Right ventricle myocardium inferior (tissue), 1 donor: ENCODE measurements at regions not wholly inside any gene's neighbourhood (a gene's known extent, or its start where the extent isn't known, plus 50 kb on each side); places are given as distances from the start of the nearest gene placed in this dataset.
"Not testable (repeated sequence)": the region's sequence is repeated elsewhere in the genome, so short reads cannot be mapped to it uniquely, and the experiment has no call there.

Experiments used
- ATAC-seq: fragments of 200-7000 bp; cut with Tn5 transposase; one replicate; pipeline ENCODE4 v1.9.1; 2020; ENCODE audit warnings: mild to moderate bottlenecking, moderate library complexity
- DNase-seq: peaks from one replicate; pipeline ENCODE4 v3.0.0; 2021; ENCODE audit errors: missing footprints
- intact Hi-C: fragments of 100-400 bp; cut with DNase I; formaldehyde crosslinking; loops from one replicate; pipeline ENCODE4 v1.11.0; 2022
- donor health status: DM: no; HTN: yes; CAD: no; lungs with severe emphysema.

- no peak for ATAC-seq
- no peak for DNase-seq
- intact Hi-C loops: no loop called here
Measured at GRCh38 chr2:184993746-184994145, 395.4 kb downstream of the ZNF804A start.

DNA sequence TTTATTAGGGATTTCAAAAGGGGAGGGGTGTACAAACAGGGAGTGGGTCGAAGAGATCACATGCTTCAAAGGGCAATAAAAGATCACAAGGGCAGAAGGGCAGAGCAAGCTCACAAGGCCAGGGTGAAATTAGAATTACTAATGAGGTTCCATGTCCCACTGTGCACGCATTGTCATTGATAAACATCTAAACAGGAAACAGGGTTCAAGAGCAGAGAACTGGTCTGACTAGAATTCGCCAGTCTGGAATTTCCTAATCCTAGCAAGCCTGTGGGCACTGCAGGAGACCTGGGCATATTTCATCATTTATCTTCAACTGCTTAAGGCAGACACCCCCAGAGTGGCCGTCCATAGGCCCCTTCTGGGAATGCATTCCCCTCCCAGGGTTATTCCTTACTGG, 408.2 kb downstream of the ZNF804A start:
- DNase-seq (no peak), ATAC-seq (no peak)
- intact Hi-C loops: no loop called here

GRCh38 chr2:185012643-185013042, 414.3 kb downstream of the ZNF804A start:
- intact Hi-C loops: no loop called here
- no peak for ATAC-seq

DNA sequence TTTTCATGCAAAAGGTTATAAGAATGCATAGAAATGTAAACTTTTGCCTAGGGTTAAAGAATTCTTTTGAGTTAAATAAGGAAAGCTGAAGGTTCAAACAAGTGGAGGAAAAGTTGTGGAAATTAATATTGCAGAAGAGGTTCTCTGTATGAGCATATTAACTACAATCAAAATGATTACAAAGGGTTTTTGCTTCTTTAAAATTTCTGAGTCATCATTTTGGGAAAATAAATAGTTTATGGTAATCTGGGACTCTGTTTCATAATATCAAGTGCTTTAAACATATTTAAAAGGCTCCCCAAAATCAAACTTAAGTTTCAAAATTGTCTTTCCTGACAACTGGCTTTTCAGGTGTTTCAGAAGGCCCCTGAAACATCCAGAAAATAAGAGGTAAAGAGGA, 415.7 kb downstream of the ZNF804A start:
- ATAC-seq (no peak), DNase-seq (no peak)
- intact Hi-C loops: no loop called here

More at GRCh38 chr2:185012643-185013042, 414.3 kb downstream of the ZNF804A start:
- DNase-seq: no peak

GRCh38 chr2:185025891-185026290, 427.6 kb downstream of the ZNF804A start:
- not testable (repeated sequence) for DNase-seq, ATAC-seq

DNA sequence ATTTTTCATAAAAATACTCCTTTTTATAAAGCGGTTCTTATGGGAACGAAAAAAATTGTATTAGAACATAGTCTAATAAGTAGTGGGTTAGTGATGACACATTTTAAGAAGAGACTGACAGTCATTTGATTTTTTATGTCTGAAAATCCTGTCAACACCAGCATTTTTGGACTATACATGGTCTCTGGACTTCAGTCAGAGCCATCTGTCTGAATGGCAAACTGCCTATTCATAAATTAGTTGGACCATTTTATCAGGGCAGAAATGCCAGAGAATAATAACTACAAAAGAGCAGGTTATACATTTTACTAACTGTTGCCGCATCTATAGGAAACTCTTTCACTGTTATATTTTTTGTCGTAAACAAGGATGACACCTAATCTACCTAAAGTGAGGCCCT, 437.6 kb downstream of the ZNF804A start:
- intact Hi-C loops: no loop called here
- DNase-seq (no peak), ATAC-seq (no peak)

More at GRCh38 chr2:185025891-185026290, 427.6 kb downstream of the ZNF804A start:
- intact Hi-C loops: not testable (repeated sequence)

GRCh38 chr2:185044323-185044874, 446.1 kb downstream of the ZNF804A start:
- intact Hi-C loops: no loop called here
- no peak for DNase-seq
- no peak for ATAC-seq

DNA sequence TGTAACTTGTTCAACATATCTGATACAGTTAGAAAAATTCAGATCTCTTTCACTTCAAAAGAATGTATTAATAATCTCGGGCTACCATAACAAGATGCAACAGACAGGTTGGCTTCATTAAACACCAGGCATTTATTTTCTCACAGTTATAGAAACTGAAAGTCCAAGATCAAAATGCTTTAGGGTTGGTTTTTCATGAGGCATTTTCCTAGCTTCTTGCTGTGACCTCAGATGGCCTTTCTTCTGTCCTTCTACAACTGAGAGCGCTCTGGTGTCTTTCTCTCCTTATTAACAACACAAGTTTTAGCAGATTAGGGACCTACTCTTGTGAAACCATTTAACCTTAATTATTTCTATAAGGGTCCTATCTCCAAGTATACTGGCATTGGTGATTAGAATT, 452.5 kb downstream of the ZNF804A start:
- ATAC-seq: no peak
- DNase-seq: no peak
- intact Hi-C loops: no loop called here

DNA sequence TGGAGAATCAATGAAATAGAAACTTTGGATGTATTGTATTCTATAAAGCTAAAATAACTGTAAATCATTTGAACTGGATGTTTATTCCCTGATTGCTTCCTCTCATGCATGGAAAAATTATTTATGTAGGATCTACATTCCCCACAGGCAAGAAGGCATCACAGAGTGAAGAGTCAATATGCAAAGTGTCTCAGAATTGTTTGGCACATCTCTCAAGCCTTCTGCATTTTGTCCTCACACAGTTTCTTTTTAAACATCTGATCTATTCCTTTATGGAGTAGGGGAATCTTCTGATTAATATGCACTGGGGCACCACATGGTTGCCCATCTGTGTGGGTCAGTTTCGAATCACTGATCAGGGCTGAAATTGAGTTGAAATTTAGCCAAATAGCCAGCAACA, 465.4 kb downstream of the ZNF804A start:
- no peak for DNase-seq
- no peak for ATAC-seq
- intact Hi-C loops: no loop called here

DNA sequence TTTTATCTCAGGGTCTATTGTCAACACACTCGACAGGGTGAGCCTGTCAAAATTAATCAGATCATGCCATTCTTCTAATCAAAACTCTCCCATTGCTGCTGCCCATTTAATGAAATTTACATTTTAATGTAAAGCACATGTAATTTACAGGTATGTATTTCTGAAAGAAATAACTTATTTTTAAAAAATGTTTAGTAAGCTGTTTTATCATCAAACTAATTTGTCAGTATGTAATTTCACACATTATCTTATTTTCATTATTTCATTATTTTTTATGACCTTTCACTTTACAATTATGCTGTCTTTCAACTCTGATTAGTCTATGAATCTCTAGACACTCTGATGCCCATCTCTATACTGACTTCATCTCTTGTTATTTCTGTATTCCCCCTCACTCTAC, 467.8 kb downstream of the ZNF804A start:
- ATAC-seq: no peak
- no peak for DNase-seq
- intact Hi-C loops: no loop called here

DNA sequence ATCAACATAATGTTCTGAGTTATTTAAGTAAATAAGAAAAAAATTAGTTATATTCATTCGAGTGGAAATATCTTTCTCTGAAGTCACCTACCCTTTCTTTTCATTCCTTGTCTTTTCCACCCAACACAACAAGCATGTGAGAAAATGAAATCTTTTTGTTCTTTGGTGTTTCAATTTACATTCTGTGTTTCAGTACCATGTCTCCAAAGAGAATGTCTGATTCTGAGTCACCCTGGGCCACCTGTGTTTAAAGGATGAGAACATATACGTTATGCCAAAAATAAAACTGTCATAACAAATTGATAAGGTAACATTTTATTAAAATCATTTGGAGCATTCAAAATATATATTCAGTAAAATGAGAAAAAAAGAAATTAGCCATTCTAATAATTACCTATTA, 470.8 kb downstream of the ZNF804A start:
- intact Hi-C loops: no loop called here
- DNase-seq (no peak), ATAC-seq (no peak)

- intact Hi-C loops: no loop called here
- no peak for DNase-seq
- ATAC-seq: no peak
Measured at GRCh38 chr2:185074156-185074555, 475.8 kb downstream of the ZNF804A start.

DNA sequence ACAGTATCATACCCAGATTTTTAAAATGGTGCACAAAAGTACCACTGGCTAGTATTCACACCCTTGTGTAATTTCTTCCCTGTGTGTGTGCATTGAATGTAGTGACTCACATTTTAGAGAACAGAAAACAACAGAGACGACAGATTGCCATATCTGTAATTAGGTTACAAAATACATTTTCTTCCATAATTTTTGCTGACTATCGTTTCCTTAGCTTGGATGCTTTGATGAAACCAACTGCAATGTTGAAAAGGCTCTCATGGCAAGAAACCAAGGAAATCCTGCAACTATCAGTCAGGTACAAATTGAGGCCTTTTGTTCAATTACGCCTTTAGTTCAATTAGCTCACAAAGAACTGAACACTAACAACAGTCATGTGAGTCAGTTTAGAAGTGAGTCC, 484.4 kb downstream of the ZNF804A start:
- DNase-seq: no peak
- intact Hi-C loops: no loop called here
- no peak for ATAC-seq

- DNase-seq (no peak), ATAC-seq (no peak)
- intact Hi-C loops: no loop called here
Measured at GRCh38 chr2:185108588-185108987, 510.3 kb downstream of the ZNF804A start.

- DNase-seq (no peak), ATAC-seq (no peak)
- intact Hi-C loops: no loop called here
Measured at GRCh38 chr2:185127412-185127811, 529.1 kb downstream of the ZNF804A start.

- intact Hi-C loops: no loop called here
Measured at GRCh38 chr2:185128346-185128745, 530.0 kb downstream of the ZNF804A start.

DNA sequence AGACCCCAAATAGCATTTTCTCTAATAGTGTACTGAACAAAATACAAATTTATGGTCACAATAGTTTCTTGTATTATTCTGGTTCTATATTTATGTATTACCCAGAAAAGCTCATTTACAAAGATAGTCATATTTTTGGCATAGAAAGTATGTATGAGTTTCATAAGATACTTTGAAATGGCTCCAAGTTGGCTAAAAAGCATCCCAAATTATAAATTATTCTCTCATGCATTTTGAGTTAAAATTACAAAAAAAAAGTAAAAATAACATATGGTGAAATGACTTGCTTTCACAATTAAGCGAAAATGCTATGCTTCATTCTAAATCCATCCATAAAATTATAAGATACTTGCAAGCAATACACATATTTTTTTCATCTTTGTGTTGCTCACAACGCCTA, 530.7 kb downstream of the ZNF804A start:
- intact Hi-C loops: no loop called here
- DNase-seq: no peak
- no peak for ATAC-seq

More at GRCh38 chr2:185128346-185128745, 530.0 kb downstream of the ZNF804A start:
- no peak for DNase-seq
- no peak for ATAC-seq

DNA sequence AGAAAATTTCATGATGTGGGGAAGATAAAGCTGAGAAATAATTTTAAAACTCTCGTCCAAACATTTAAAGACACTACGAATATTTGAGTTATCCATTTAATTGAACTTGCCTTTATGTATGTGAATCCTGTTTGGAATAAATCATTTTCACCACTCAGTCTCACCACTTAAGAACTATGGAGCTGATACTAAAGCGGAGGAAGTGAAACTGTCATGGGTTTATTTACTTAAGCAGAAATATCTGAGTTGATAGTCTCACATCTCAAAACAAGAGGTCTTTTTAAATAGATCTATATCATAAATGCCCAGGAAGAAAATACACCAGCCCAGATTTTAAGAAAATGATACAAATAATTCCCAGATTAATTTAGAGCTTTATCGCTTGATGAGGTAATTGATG, 532.4 kb downstream of the ZNF804A start:
- DNase-seq (no peak), ATAC-seq (no peak)
- intact Hi-C loops: no loop called here

GRCh38 chr2:185132501-185133041, 534.2 kb downstream of the ZNF804A start:
- no peak for ATAC-seq
- intact Hi-C loops: no loop called here
- no peak for DNase-seq

DNA sequence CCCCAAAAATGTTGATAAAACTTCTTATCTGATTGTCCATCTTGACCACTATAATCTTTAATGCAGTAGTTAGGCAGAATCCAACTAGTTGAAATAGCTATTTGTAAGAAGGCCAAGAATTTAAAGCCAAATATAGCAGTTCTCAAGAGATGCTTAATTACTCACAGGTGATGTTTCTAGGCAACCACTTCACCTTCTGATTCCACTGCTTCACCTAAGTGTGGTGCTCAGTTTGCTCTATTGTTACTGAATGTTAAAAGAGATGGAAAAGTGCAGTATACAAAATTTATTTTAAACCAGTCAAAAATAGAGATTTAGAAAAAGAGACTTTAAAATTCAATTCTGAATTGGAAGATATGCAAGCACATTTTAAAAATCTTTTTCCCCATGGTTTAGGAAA, 539.4 kb downstream of the ZNF804A start:
- ATAC-seq (no peak), DNase-seq (no peak)
- intact Hi-C loops: no loop called here

DNA sequence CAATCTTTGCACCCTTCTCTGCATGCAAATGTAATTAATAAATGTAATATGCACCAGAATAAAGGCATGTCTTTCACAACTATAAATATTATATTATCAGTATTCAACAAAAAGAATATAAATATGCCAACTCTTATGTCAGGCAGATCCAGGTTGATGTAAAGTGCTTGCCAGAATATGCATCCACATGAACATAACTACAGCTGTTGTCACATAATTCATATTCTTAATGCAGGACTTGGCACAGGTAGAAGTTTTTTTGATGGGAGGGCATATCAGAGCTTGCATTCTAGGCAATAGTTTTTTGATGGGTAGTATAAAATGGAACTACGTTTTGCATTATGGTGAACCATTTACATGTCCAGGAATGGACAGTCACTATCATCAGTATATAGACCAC, 544.3 kb downstream of the ZNF804A start:
- intact Hi-C loops: no loop called here

More for the DNA sequence above, 544.3 kb downstream of the ZNF804A start:
- ATAC-seq (no peak), DNase-seq (no peak)
